Chondrocyte (in vitro differentiated cells): ENCODE measurements at regions not wholly inside any gene's neighbourhood (a gene's known extent, or its start where the extent isn't known, plus 50 kb on each side); places are given as distances from the start of the nearest gene placed in this dataset.

ENCODE experiments used
- DNase-seq: peaks from one replicate; pipeline ENCODE4 v3.0.0; 2021; ENCODE audit warnings: mixed read lengths, low spot score
- H3K27ac Mint-ChIP-seq: one replicate; pipeline ENCODE4 v1.8.0; 2021; ENCODE audit warnings: mild to moderate bottlenecking, moderate library complexity, mixed read lengths; ENCODE audit not compliant: unreplicated experiment
- H3K27me3 Mint-ChIP-seq: 2 replicates; pipeline ENCODE4 v1.8.0; 2021; ENCODE audit warnings: low read depth, mixed read lengths
- H3K36me3 Mint-ChIP-seq: 2 replicates; pipeline ENCODE4 v1.8.0; 2021; ENCODE audit warnings: low read depth, mixed read lengths
- H3K4me1 Mint-ChIP-seq: 2 replicates; pipeline ENCODE4 v1.8.0; 2021; ENCODE audit warnings: low read depth, mild to moderate bottlenecking, mixed read lengths
- H3K4me3 Mint-ChIP-seq: one replicate; pipeline ENCODE4 v1.8.0; 2021; ENCODE audit warnings: mild to moderate bottlenecking, moderate library complexity, mixed read lengths; ENCODE audit not compliant: unreplicated experiment
- H3K9me3 Mint-ChIP-seq: 2 replicates; pipeline ENCODE4 v1.8.0; 2021; ENCODE audit warnings: low read depth, mixed read lengths
- TF ChIP-seq, protein P1 (sequence below): fragments of 200-600 bp; sonication (generic); IDR thresholded peaks from 2 replicates; pipeline ENCODE4 v1.5.0; 2021; ENCODE audit warnings: antibody characterized with exemption, mild to moderate bottlenecking, moderate library complexity

DNA sequence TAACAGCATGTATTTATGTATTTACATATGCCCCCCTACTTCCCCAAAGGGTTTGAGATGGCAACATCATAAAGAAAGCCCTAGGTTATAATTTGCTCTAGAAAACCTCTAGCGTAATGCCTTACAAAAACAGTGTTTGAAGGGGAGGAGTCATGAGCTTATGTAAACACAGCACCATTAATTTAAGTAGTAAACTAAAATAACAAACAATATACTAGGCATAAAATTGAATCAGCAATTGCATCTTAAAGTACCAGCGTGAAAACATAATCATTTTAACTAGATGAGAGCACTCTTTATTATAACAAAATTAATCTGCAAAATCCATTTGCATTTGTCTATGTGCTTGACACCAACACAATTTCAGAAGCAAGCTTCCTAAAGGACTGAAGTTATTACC is 507.2 kb upstream of the NRP1 start:
- TF ChIP-seq, protein P1, sequence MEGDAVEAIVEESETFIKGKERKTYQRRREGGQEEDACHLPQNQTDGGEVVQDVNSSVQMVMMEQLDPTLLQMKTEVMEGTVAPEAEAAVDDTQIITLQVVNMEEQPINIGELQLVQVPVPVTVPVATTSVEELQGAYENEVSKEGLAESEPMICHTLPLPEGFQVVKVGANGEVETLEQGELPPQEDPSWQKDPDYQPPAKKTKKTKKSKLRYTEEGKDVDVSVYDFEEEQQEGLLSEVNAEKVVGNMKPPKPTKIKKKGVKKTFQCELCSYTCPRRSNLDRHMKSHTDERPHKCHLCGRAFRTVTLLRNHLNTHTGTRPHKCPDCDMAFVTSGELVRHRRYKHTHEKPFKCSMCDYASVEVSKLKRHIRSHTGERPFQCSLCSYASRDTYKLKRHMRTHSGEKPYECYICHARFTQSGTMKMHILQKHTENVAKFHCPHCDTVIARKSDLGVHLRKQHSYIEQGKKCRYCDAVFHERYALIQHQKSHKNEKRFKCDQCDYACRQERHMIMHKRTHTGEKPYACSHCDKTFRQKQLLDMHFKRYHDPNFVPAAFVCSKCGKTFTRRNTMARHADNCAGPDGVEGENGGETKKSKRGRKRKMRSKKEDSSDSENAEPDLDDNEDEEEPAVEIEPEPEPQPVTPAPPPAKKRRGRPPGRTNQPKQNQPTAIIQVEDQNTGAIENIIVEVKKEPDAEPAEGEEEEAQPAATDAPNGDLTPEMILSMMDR: no peak
- H3K9me3 Mint-ChIP-seq: peaks cover 17% of the 10 kb centered on the region
- H3K27ac Mint-ChIP-seq: no peak overlapping the region
- H3K36me3 Mint-ChIP-seq: no peaks in the 10 kb centered on the region
- H3K4me3 Mint-ChIP-seq: no peak overlapping the region
- no peaks in the 10 kb centered on the region for H3K27me3 Mint-ChIP-seq
- no peak for DNase-seq
- H3K4me1 Mint-ChIP-seq: no peaks in the 10 kb centered on the region

DNA sequence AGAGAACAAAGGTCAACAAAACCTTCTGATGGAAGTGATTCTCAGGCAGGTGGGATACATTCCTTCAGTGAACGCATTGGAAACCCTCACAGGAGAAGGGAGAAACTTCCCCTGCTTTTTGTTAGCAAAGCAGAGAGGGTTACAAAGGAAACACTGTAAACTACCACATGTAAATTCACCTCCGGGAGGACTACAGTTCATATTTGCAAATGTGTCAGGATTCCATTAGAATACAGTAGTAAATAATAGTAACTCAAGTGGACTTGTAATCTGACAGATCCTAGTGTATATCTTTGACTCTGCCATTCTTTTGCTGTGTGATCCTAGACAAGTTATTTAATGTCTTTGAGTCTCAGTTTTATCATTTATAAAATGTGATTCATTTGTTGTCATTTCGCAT is 504.3 kb upstream of the NRP1 start:
- H3K27ac Mint-ChIP-seq: no peak overlapping the region
- H3K4me3 Mint-ChIP-seq: no peak overlapping the region
- TF ChIP-seq, protein P1: no peak
- H3K36me3 Mint-ChIP-seq: no peaks in the 10 kb centered on the region
- no peaks in the 10 kb centered on the region for H3K4me1 Mint-ChIP-seq
- peaks cover 8% of the 10 kb centered on the region for H3K9me3 Mint-ChIP-seq
- no peaks in the 10 kb centered on the region for H3K27me3 Mint-ChIP-seq
- DNase-seq: no peak

DNA sequence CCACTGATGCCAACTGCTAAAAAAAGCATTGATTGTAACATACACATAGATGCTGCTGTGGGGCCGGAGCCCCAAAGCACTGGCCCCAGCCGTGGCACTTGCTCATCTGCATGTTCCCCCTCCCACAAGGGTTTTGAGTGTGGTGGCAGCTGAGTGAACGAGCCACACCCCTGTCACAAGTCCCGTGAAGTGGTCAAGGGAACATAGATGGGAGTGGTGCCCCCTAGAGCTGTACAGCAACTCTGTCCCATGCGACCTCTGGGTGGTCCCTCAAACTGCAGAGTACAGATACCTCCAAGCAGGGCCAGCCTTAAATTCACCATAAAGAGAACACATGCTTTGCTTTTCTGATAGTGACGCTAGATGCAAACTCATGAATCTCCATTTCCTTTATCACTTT is 503.3 kb upstream of the NRP1 start:
- DNase-seq: no peak
- Mint-ChIP-seq H3K27ac (no peak overlapping the region), H3K4me3 (no peak overlapping the region), H3K36me3 (no peaks in the 10 kb centered on the region), H3K27me3 (no peaks in the 10 kb centered on the region), H3K9me3 (no peaks in the 10 kb centered on the region), H3K4me1 (no peaks in the 10 kb centered on the region)
- TF ChIP-seq, protein P1: no peak

DNA sequence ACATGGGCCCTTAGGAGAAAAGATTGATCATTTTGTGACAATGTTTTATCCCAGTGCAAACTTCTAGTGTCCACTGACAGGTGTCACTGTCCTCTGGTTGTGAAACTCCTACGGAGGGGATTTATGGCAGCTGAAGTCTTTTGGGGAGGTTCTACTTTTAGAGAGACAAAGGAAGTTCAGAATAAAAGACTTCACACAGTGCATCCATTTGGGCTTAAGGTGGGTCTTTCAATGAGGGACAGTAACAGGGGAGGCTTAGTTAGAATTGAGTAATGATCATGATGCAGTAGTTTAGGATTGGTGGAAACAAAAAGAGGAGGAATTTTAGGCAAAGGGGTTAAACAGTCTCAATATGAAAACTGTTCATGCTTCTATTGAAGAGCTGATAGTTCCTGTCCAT is 501.1 kb upstream of the NRP1 start:
- DNase-seq: no peak
- Mint-ChIP-seq H3K4me1 (no peaks in the 10 kb centered on the region), H3K9me3 (no peaks in the 10 kb centered on the region), H3K4me3 (no peak overlapping the region), H3K36me3 (no peaks in the 10 kb centered on the region), H3K27ac (no peak overlapping the region), H3K27me3 (no peaks in the 10 kb centered on the region)
- TF ChIP-seq, protein P1: no peak

DNA sequence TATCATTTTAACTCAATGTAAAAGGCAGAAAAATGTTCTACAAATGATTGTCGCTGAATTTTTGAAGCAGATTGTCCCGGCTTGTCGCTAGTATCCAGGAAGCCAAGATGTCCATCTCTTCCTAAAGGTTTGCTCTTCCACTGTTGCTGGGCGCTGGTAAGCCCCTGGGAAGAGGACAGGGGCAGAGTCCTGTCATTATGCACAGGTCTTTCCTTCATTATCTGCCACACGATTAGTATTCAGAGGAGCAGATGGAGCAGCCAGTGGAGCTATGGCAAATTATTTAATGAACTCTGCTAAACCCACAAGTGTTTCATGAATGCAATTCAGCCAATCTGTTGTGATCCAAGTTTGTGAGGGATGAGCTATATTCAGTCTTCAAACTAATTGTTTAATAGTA is 499.1 kb upstream of the NRP1 start:
- Mint-ChIP-seq H3K36me3 (no peaks in the 10 kb centered on the region), H3K27me3 (no peaks in the 10 kb centered on the region), H3K4me1 (no peaks in the 10 kb centered on the region), H3K27ac (no peak overlapping the region), H3K4me3 (no peak overlapping the region), H3K9me3 (peaks cover 4% of the 10 kb centered on the region)
- TF ChIP-seq, protein P1: no peak
- no peak for DNase-seq
